ENCODE measurements at regions not wholly inside any gene's neighbourhood (a gene's known extent, or its start where the extent isn't known, plus 50 kb on each side); places are given as distances from the start of the nearest gene placed in this dataset.
A peak's percentile ranks its signal among the peaks of the same experiment; 100 is the strongest.

GRCh38 chr4:30783751-30784150 is 63.6 kb downstream of the PCDH7 start:
- no peak for DNase-seq (ENCODE audit: low read depth)

DNA sequence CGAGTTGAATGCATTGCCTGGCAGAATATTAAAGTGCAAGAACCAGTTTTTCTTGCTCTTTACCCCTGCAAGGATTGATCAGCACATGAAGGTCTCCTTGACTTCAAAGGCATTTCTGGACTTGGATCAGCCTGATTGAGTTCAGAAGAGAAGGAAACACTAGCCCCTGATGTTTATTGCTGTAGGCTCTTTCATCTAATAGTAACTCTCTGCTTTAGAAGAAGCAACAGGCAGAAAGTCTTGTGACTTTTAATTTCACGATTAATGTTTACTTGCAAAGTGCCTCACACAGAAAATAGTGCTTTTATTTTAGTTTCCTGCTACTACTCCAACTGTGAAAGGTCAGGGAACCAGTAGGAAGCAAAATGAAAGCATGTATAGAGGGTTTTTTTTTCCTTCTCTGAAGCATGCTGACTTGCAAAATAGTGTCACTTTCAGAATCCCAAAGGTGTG is 69.1 kb downstream of the PCDH7 start:
- no peak for DNase-seq (ENCODE audit: low read depth)

GRCh38 chr4:30790123-30790522 is 70.0 kb downstream of the PCDH7 start:
- DNase-seq (ENCODE audit: low read depth): no peak

GRCh38 chr4:30790998-30791397 is 70.8 kb downstream of the PCDH7 start:
- DNase-seq (ENCODE audit: low read depth): no peak

DNA sequence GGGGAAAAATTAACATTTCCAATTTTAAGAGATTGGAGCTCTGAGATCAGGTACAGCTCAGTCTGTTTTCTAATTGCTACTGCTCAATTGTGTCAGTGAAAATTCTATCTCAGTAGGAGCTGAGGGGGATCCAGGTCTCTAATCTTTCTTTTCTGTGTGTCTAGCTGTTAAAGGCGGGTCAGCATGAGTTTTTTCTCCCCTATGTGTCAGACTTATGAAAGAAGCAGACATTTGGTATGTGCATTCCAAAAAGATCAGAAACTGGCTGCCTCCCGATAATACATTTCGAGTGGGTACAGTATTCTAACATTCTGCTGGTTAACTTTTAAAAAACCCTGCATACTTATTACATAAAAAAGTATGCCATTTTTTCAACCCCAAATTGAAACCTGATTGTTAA is 72.4 kb downstream of the PCDH7 start:
- no peak for DNase-seq (ENCODE audit: low read depth)

- no peak for DNase-seq (ENCODE audit: low read depth)
These were observed 81.7 kb downstream of the PCDH7 start for GRCh38 chr4:30801876-30802275.

GRCh38 chr4:30802622-30803323 is 82.6 kb downstream of the PCDH7 start:
- DNase-seq (ENCODE audit: low read depth): peak; percentile 77

DNA sequence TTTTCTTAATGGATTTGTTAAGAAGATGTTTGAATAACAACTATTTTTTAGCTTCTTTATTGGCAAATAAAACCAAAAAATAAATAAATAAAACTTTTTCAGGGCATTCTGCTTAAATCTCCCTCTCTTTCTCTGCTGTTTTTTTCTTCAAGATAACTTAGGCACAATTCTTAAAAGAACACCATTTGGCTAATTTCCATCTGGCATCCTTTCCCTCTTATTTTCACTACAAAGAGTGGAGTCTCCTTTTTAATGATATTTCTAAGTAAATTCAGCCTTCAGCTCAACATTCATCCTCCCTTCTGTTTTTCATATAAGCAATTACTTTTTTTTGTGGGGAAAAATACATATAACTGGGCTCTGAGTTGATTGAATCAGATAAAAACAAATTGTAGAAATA is 88.1 kb downstream of the PCDH7 start:
- DNase-seq (ENCODE audit: low read depth): no peak

- DNase-seq (ENCODE audit: low read depth): no peak
These were observed 91.1 kb downstream of the PCDH7 start for GRCh38 chr4:30811296-30811695.

DNA sequence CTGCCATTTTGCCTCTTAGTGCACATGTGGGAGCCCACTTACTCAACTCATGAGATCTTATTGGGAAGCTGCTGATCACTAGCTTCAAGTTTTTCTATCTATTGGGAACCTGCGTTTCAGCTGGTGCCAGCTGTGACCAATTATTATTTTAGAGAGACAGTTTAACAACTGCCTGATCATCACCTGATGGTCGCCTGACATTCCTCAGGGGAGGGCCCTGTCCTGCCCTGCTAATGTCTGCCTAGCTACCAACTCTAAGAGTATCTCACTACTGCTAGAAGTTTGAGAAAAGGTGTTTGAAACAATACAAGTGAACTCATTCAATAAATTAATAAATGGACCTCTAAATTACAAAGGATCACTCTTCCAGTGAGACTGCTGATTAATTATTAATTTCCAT is 95.5 kb downstream of the PCDH7 start:
- no peak for DNase-seq (ENCODE audit: low read depth)

GRCh38 chr4:30817447-30817846 is 97.3 kb downstream of the PCDH7 start:
- no peak for DNase-seq (ENCODE audit: low read depth)

DNA sequence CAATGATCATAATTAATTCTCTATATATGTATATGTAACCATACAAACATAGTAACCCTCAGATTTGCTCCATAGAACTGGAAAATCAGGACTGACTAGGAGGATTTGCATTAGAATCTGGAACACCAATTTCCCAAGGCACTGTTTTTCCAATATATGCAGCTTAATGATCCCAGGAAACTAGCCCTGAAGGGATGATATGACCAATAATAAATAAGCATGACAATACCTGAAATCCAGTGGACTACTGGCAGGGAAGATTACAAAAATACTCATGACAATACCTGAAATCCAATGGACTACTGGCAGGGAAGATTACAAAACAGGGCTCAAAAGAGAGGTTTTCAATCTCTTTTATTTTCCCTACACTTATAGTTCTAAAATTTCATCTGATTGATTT is 98.4 kb downstream of the PCDH7 start:
- no peak for DNase-seq (ENCODE audit: low read depth)

- no peak for DNase-seq (ENCODE audit: low read depth)
These were observed 101.1 kb downstream of the PCDH7 start for GRCh38 chr4:30821275-30821674.

DNA sequence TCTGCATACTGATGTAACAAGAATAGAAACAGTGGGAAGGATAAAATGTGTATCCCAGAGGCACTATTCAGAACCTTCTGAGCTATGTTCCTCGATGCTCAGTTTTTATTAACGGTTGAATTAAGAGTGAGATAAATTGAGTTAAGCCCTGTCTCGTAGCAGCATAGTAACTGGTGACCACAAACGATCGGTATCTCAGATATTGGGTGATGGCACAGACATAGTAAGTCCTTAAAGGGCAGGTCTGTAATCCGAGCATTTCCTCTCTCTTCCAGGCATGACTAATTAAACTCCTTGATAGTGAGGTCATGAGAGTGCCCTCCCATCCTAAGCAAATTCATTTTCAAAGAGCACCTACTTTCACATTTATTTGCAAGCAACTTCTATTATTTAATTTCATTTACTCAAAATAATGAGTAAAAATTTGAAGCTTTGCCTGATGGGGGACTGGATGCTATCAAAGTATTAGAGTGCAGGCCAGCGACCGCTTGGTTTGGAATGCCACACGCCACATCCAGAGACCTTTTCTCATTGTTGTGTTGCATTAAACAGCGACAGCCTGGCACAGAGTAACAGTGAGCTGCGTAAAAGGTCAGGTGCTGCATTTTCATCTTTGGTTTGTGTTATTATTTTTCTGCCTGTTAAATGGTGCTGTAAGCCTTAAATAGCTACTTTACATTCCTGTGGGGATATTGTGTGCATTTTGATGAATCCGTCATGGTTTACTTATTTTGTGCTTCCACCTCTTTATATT is 101.9 kb downstream of the PCDH7 start:
- peak; percentile 75 for DNase-seq (ENCODE audit: low read depth)

- DNase-seq (ENCODE audit: low read depth): no peak
These were observed 102.9 kb downstream of the PCDH7 start for GRCh38 chr4:30822911-30823551.

DNA sequence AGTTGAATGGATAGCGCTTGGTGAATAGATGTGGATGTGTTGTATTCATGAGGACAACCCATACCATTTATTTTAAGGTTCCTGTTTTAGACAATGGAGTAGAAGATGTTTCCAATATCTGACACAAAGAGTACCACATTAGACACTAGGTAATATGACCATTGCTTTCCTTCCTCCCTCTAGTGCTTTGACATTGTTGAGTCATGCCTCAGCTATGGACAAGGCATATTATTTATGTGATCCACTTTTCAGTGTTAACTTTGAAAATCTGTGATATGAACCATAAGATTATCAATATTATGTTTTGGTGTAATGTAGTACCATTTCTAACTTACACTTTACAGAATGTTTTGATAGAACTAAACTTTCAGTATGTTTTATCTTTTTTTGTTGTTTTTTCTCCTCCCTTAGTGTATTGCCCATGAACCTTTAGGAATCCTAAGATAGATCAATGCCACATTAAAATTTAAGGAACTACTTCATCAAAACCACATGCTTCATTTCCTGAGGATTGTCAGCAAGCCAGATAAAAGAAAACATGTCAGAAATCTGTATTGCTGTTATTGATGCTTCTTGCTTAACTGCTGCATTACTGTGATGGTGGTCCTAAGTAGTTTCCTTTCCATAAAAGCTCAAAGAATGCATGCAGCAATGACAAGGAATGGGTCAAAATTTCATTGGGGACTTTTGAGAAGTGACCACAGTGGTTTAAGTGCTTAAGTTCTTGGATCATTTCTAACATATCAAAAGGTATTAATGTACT is 105.0 kb downstream of the PCDH7 start:
- peak; percentile 30 for DNase-seq (ENCODE audit: low read depth)

GRCh38 chr4:30828264-30828926 is 108.2 kb downstream of the PCDH7 start:
- no peak for DNase-seq (ENCODE audit: low read depth)

DNA sequence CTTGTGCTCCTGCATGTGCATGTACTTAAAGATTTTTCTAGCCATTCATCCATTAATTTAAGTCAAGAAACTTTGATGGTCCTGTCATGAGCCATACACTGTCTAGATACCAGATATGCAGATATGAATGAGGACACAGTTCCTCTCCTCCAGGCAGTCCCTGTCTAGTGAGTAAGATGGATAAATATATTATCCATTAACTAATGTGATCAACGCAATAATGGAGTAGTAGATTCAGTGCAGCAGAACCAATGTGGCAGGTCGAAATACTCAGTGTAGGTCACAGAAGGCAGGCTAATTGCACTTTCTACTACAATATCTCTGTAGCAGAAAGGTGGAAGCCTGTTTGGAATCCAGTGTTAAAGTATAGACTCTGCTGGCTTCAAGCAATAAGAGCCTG is 112.5 kb downstream of the PCDH7 start:
- no peak for DNase-seq (ENCODE audit: low read depth)

GRCh38 chr4:30833206-30833605 is 113.0 kb downstream of the PCDH7 start:
- DNase-seq (ENCODE audit: low read depth): no peak

- no peak for DNase-seq (ENCODE audit: low read depth)
These were observed 114.9 kb downstream of the PCDH7 start for GRCh38 chr4:30835044-30835443.

DNA sequence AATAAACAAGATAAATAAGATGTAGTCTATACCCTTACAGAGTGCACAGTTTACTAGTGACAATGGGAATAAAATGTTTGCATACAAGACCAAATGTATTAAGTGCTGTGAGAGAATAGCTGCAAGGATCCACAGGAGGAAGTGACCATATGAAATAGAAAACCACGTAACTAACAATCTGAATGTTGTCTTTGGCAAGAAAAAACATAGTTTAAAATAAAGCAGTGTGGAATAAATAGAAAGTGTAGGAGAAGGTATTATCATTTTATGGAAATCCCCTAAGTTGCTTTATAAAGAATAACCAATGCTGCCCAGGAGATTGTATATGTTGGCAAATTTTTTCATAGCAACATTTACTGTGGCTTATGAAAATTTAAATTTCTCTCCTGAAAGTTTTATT is 116.1 kb downstream of the PCDH7 start:
- no peak for DNase-seq (ENCODE audit: low read depth)
